GM19372 (cell line): ENCODE measurements at regions not wholly inside any gene's neighbourhood (a gene's known extent, or its start where the extent isn't known, plus 50 kb on each side); places are given as distances from the start of the nearest gene placed in this dataset.
"Not testable (repeated sequence)": the region's sequence is repeated elsewhere in the genome, so short reads cannot be mapped to it uniquely, and the experiment has no call there.

Source experiments
- ATAC-seq: cut with Tn5 transposase; IDR thresholded peaks from one replicate; pipeline ENCODE4 v1.9.1; 2021; ENCODE audit warnings: mild to moderate bottlenecking, low read depth, moderate library complexity; ENCODE audit not compliant: unreplicated experiment

GRCh38 chr2:51263951-51264350 is 232.0 kb upstream of the NRXN1 start:
- ATAC-seq = no peak

DNA sequence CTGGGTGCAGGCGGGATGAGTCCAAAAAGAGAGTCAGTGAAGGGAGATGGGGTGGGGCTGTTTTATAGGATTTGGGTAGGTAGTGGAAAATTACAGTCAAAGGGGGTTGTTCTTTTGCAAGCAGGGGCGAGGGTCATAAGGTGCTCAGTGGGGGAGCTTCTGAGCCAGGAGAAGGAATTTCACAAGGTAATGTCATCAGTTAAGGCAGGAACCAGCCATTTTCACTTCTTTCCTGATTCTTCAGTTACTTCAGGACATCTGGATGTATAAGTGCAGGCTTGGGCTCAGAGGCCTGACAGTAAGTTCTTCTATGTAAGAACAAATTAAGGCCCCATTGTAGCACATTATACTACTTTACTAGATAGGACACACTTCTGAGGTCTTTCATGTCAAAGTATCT is 231.2 kb upstream of the NRXN1 start:
- not testable (repeated sequence) for ATAC-seq

DNA sequence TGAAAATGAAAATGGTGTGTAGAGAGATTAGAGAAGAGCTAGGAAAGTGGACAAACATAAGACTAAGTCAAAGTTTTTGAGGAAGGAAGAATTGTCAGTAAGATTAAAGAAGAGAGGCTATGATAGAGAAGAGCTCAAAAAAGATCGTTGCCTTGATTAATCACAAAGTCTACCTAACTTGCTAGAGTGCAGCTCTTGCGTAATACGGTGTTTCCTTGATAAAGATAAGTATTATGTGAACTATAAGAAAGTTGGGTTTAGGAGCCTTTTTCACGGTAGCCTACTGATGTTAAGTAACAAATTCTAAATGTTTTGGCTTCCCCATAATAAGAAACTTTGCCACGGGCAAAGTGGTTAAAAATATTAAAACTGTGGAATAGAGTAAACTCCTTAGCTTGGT is 226.4 kb upstream of the NRXN1 start:
- ATAC-seq = no peak

DNA sequence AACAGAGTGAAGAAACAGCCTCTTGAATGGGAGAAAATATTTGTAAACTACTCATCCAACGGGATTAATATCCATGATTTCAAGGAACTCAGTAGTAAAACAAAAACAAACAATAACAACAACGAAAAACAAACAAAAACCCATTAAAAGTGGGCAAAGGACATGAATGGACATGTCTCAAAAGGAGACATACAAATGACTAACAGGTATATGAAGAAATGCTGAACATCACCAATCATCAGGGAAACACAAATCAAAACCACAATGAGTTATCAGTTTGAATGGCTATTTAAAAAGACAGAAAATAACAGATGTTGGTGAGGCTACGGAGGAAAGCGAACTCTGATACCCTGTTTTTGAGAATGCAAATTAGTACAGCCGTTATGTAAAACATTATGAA is 224.8 kb upstream of the NRXN1 start:
- no peak for ATAC-seq

DNA sequence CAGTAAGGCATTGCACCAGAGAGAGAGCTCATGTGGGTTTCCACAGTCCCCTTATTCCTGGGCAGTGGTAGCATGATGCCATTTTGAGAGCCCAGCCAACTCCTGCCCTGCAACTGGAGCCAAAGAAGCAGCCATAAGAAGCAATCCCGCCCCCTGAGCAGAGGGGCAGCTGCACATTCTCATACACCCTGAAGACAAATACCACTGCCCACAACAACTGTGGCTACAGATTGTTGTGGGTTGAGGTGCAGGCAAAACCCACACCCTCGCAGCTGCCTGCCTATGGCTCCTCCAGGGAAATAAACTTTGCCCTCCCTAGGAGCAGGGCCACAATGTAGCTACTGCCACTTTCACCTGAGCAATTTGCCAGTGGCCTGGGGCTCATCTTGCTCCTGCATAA is 219.4 kb upstream of the NRXN1 start:
- no peak for ATAC-seq

- ATAC-seq = no peak
These were observed 215.4 kb upstream of the NRXN1 start for GRCh38 chr2:51247252-51247805.

DNA sequence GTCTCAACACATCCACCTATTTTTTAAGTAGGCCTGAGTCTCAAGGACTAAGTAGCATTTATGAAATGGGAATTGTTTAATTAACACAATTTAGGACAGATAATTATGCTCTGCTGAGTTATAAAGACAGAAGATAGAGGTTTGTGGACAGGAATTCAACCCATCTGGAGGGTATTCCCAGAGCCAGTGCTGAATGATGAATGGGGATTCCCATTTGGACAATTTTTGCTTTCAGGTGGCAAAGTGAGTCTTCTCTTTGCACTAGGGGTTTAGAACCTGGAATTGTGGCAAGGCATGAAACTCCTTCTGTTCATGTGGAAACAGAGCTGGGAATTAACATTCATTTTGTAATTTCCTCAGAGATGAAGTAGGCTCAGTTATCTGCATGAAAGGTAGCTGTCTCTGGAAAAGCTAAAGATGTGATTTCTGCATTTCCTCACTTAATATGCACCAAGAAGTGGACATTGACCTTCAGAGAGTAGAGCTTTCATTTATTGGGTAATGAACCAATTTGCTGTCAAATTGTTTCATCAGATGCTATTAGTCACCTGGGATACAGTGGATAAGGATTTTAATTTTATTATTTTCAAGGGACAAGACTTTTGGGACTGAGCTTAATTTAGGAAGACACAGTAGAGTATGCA is 212.1 kb upstream of the NRXN1 start:
- ATAC-seq = no peak

GRCh38 chr2:51237626-51238271 is 205.8 kb upstream of the NRXN1 start:
- ATAC-seq = no peak

- no peak for ATAC-seq
These were observed 200.1 kb upstream of the NRXN1 start for GRCh38 chr2:51232027-51232426.

DNA sequence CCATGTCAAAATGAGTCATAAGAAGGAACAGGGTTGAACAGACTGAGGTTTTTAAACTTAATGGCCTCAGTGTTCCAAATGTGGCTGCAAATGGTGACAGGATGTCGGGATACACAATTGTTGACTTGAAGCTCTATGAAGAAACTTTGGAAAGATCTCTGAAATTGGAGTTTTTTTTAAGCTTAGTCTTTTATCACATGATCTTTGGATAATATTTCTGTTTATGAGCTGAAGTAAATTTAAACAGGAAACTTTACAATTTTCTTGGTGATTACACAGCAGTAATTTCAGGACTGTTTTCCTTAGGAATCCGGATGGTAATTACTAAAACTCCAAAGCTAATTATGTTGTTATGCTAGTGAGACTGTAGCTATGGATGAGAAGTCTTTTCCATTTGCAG is 199.1 kb upstream of the NRXN1 start:
- no peak for ATAC-seq

GRCh38 chr2:51225377-51225776 is 193.4 kb upstream of the NRXN1 start:
- ATAC-seq = no peak

DNA sequence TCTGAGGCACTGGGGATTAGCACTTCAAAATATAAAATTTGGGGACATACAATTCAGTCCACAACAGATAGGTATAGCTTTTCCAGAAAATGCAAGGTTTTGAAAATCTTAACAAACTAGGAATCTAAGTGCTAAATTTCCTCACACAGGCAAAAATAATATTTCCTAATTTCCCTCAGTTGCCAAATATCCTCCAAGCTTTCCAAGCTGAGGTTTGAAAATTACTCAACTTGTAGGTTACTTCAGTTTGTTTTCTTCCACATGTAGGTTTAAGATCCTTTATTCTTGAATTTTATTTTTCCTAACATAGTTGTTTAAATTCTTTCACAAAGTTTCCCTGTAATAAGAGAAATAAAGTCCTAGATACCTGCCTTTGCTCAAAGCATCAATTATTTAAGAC is 192.9 kb upstream of the NRXN1 start:
- no peak for ATAC-seq

- ATAC-seq = no peak
These were observed 190.2 kb upstream of the NRXN1 start for GRCh38 chr2:51222106-51222505.

DNA sequence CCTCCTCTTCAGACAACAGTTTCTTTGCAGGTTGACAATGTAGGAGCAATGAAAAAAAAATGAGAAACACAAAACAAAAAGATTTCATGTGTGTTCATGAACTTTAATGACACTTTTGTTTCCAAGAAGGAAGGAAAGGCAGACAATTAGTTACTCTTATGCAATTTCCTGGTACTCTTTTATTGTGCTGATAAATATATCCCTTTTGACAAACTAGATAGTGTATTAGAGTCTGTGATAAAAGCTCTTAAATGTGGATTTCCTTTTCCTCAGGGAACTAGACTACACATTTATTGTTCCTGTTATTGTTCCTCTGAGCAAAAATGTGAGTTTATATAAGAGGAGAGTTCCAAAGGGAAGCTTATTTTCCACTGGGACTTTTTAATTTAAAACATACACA is 188.7 kb upstream of the NRXN1 start:
- ATAC-seq = no peak

- no peak for ATAC-seq
These were observed 188.1 kb upstream of the NRXN1 start for GRCh38 chr2:51220080-51220479.

GRCh38 chr2:51219468-51219867 is 187.5 kb upstream of the NRXN1 start:
- ATAC-seq = no peak

DNA sequence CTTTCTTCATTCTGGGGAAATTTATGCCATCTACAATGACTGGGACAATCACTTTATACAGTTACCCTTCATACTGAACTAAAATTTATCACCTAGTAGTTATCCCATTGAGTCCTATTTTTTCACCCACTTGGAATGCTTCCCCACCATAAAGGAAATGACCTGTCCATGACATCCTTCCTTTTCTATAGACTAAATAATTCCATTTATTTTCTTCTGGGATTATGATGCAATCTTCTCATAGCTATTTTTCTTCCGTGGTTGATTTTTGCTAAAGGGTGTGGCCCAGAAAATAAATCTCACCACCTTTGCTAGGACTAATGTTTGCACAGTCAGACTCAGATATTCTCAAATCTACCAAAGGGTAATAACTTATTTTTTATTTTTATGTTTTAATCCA is 186.1 kb upstream of the NRXN1 start:
- no peak for ATAC-seq

DNA sequence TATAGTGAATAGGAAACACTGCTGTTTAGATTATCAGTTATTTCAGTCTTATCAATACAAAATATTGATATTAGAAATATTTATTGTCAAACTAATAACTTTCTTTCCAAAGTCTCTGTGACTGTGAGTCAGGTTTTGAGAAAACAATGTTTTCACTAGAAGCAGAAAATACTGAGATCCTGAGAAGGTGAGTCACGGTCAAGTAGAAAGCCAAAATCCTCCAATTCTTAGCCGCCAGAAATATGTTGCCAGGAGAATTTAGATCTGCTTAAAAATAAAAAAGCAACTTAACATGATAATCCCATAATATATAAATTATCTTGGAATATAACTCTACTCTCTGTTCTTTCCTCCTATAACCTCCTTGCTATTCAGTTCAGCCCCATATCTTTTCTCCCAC is 181.9 kb upstream of the NRXN1 start:
- ATAC-seq = no peak

DNA sequence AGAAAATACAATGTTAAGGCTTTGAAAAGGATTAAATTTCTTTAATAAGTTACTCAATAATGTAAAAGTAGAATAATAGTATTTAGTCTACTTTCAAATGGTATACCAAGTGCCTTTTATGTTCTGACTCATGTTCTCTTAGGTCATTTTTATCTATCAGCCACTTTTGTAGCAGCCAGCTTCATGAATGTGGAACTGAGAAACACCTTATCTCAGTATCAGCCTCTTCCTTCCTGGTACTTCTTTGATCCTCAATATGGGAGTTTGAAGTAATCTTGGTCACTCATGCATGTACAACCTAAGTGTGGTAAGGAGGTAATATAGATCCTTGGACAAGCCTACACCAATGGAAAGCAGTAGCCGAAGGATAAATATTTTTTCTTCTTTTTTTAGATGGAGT is 180.4 kb upstream of the NRXN1 start:
- no peak for ATAC-seq

DNA sequence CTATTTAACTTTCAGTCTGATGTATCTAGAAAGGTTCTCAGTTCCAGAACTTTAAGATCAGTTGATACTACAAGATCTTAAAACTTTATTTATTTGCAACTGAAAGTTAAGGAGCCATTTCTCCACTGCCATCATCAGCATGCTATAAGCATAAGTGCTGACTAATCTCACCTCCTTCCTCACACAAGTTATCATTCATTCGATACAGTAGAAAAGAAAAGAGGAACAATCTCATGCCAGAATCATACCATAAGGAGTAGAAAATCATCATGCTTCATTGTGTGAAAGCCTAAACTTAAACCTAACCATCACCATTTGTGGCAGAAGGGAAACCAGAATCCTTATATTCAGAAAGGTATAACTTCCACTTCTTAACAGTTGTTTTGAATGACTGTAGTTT is 176.6 kb upstream of the NRXN1 start:
- no peak for ATAC-seq

- no peak for ATAC-seq
These were observed 169.4 kb upstream of the NRXN1 start for GRCh38 chr2:51201295-51201694.

- no peak for ATAC-seq
These were observed 162.7 kb upstream of the NRXN1 start for GRCh38 chr2:51194656-51195055.
